Caco-2 (cell line): ENCODE measurements at regions not wholly inside any gene's neighbourhood (a gene's known extent, or its start where the extent isn't known, plus 50 kb on each side); places are given as distances from the start of the nearest gene placed in this dataset.

Source experiments
- BruUV-seq: library from RNA; stranded (reverse); fragments of 400-500 nt; replicated peaks from 2 replicates; lab custom pipeline; 2021; lab: Mats Ljungman, UMichigan
- CTCF ChIA-PET: fragments of 300-600 bp; sonication (Branson Sonifier 250); formaldehyde crosslinking; loops from one replicate; lab custom pipeline; 2022; ENCODE audit warnings: antibody characterized with exemption; lab: Charles Lee
- POLR2A ChIA-PET: fragments of 300-600 bp; sonication (Branson Sonifier 250); formaldehyde crosslinking; loops from one replicate; lab custom pipeline; 2022; ENCODE audit warnings: antibody characterized with exemption; lab: Charles Lee
- DNase-seq, 2 experiments: peaks; one replicate each; pipeline versions ENCODE4 v3.0.0 to v3.0.0-alpha.2; 2020 to 2022
- H3K27me3 ChIP-seq: replicated peaks from 2 replicates; pipeline ENCODE4 v1.6.0; 2011; ENCODE audit warnings: low read length; ENCODE audit not compliant: control insufficient read depth, insufficient read depth
- H3K36me3 ChIP-seq: 2 replicates; pipeline ENCODE4 v1.5.1; 2011; ENCODE audit warnings: low read length; ENCODE audit not compliant: control insufficient read depth, insufficient read depth
- H3K4me1 ChIP-seq: fragments of 250-450 bp; sonication (Bioruptor Pico); 2 replicates; pipeline ENCODE4 v1.5.1; 2020; ENCODE audit warnings: mild to moderate bottlenecking
- H3K4me3 ChIP-seq: 2 replicates; pipeline ENCODE4 v1.5.1; 2011; ENCODE audit warnings: low read depth, mild to moderate bottlenecking, control low read depth, low read length
- H3K9me3 ChIP-seq: fragments of 250-450 bp; sonication (Bioruptor Pico); 2 replicates; pipeline ENCODE4 v1.5.1; 2020; ENCODE audit warnings: mild to moderate bottlenecking, moderate library complexity
- H3K27ac Mint-ChIP-seq: one replicate; pipeline ENCODE4 v1.8.0; 2022; ENCODE audit warnings: mixed read lengths; ENCODE audit not compliant: unreplicated experiment
- H3K27me3 Mint-ChIP-seq: one replicate; pipeline ENCODE4 v1.8.0; 2022; ENCODE audit warnings: mixed read lengths; ENCODE audit not compliant: insufficient read depth, unreplicated experiment
- H3K36me3 Mint-ChIP-seq: one replicate; pipeline ENCODE4 v1.8.0; 2022; ENCODE audit warnings: mild to moderate bottlenecking, mixed read lengths; ENCODE audit not compliant: insufficient read depth, unreplicated experiment
- H3K4me1 Mint-ChIP-seq: one replicate; pipeline ENCODE4 v1.8.0; 2022; ENCODE audit warnings: low read depth, mixed read lengths; ENCODE audit not compliant: unreplicated experiment
- H3K4me3 Mint-ChIP-seq: one replicate; pipeline ENCODE4 v1.8.0; 2022; ENCODE audit warnings: mild to moderate bottlenecking, moderate library complexity, mixed read lengths; ENCODE audit not compliant: unreplicated experiment
- H3K9me3 Mint-ChIP-seq: one replicate; pipeline ENCODE4 v1.8.0; 2022; ENCODE audit warnings: mixed read lengths; ENCODE audit not compliant: unreplicated experiment
- CTCF ChIP-seq, 2 experiments: fragments of 200-600 bp in 1 of 2; IDR thresholded peaks; 1 replicate in 1 of 2; 2 replicates in 1 of 2; pipeline versions ENCODE4 v1.5.1 to v1.8.0; 2011 to 2022; ENCODE audit warnings: antibody characterized with exemption in 1 of 2, control low read depth in 1 of 2, inconsistent platforms in 1 of 2, low read depth in 1 of 2, low read length in 1 of 2, mild to moderate bottlenecking in 1 of 2, moderate library complexity in 1 of 2; ENCODE audit not compliant: insufficient read depth in 1 of 2, severe bottlenecking in 1 of 2, unreplicated experiment in 1 of 2
- intact Hi-C: fragments of 100-400 bp; cut with micrococcal nuclease; formaldehyde crosslinking; loops from one replicate; pipeline ENCODE4 v1.10.0; 2022; ENCODE audit not compliant: unreplicated experiment

GRCh38 chr1:184214128-184214527, 162.6 kb downstream of the TSEN15 start:
- CTCF ChIA-PET: interaction anchor here (0.6 kb wide), 1 partner anchor 34 kb away, joined by 3 read pairs; no protein-coding TSS in a partner anchor
- Histone ChIP-seq H3K4me3 (no peak overlapping the region), H3K9me3 (no peaks in the 10 kb centered on the region), H3K27me3 (no peaks in the 10 kb centered on the region; the same call in 1 of the 2 replicates), H3K4me1 (peaks cover 11% of the 10 kb centered on the region; the same call in 1 of the 2 replicates), H3K36me3 (no peaks in the 10 kb centered on the region)
- DNase-seq: no peak
- POLR2A ChIA-PET: no interaction called here
- no TSS peak for BruUV-seq
- TF ChIP-seq CTCF (IDR thresholded peaks at IDR 0.05; ENCODE audit: insufficient read depth in 1 of 2, low read depth in 1 of 2, low read length in 1 of 2, severe bottlenecking in 1 of 2, unreplicated experiment in 1 of 2): no peak
- Mint-ChIP-seq H3K27ac (no peak overlapping the region), H3K27me3 (peaks cover 5% of the 10 kb centered on the region), H3K4me1 (peaks cover 17% of the 10 kb centered on the region), H3K9me3 (peaks cover 8% of the 10 kb centered on the region), H3K36me3 (no peaks in the 10 kb centered on the region), H3K4me3 (no peak overlapping the region)
- intact Hi-C loops: no loop called here

GRCh38 chr1:184215274-184215925, 163.9 kb downstream of the TSEN15 start:
- H3K4me1 Mint-ChIP-seq: peaks cover 23% of the 10 kb centered on the region
- H3K36me3 Mint-ChIP-seq: no peaks in the 10 kb centered on the region
- no TSS peak for BruUV-seq
- no peak overlapping the region for H3K4me3 Mint-ChIP-seq
- no peak for TF ChIP-seq CTCF (IDR thresholded peaks at IDR 0.05; ENCODE audit: insufficient read depth in 1 of 2, low read depth in 1 of 2, low read length in 1 of 2, severe bottlenecking in 1 of 2, unreplicated experiment in 1 of 2)
- Histone ChIP-seq H3K9me3 (no peaks in the 10 kb centered on the region), H3K36me3 (no peaks in the 10 kb centered on the region), H3K4me3 (no peak overlapping the region), H3K4me1 (peaks cover 11% of the 10 kb centered on the region; the same call in 1 of the 2 replicates), H3K27me3 (no peaks in the 10 kb centered on the region; the same call in 1 of the 2 replicates)
- intact Hi-C loops: no loop called here
- H3K9me3 Mint-ChIP-seq: peaks cover 8% of the 10 kb centered on the region
- CTCF ChIA-PET: no interaction called here
- peaks cover 5% of the 10 kb centered on the region for H3K27me3 Mint-ChIP-seq
- DNase-seq: no peak
- POLR2A ChIA-PET: no interaction called here
- H3K27ac Mint-ChIP-seq: no peak overlapping the region

- no peaks in the 10 kb centered on the region for H3K9me3 ChIP-seq
- no peak overlapping the region for H3K4me3 Mint-ChIP-seq
- BruUV-seq: no TSS peak
- no peak overlapping the region for H3K27ac Mint-ChIP-seq
- no peak overlapping the region for H3K4me3 ChIP-seq
- H3K36me3 Mint-ChIP-seq: no peaks in the 10 kb centered on the region
- H3K27me3 Mint-ChIP-seq: peaks cover 5% of the 10 kb centered on the region
- H3K36me3 ChIP-seq: no peaks in the 10 kb centered on the region
- CTCF ChIA-PET: no interaction called here
- no peak for DNase-seq
- peaks cover 4% of the 10 kb centered on the region; the same call in 1 of the 2 replicates for H3K4me1 ChIP-seq
- peaks cover 10% of the 10 kb centered on the region for H3K4me1 Mint-ChIP-seq
- TF ChIP-seq CTCF (IDR thresholded peaks at IDR 0.05; ENCODE audit: insufficient read depth in 1 of 2, low read depth in 1 of 2, low read length in 1 of 2, severe bottlenecking in 1 of 2, unreplicated experiment in 1 of 2): no peak
- intact Hi-C loops: no loop called here
- no peaks in the 10 kb centered on the region; the same call in 1 of the 2 replicates for H3K27me3 ChIP-seq
- POLR2A ChIA-PET: no interaction called here
- peaks cover 7% of the 10 kb centered on the region for H3K9me3 Mint-ChIP-seq
Observed at GRCh38 chr1:184218458-184219075, 167.0 kb downstream of the TSEN15 start.
